HG03135 (cell line): ENCODE measurements at regions not wholly inside any gene's neighbourhood (a gene's known extent, or its start where the extent isn't known, plus 50 kb on each side); places are given as distances from the start of the nearest gene placed in this dataset.

Experiments
- ATAC-seq: cut with Tn5 transposase; IDR thresholded peaks from one replicate; pipeline ENCODE4 v1.9.1; 2021; ENCODE audit warnings: mild to moderate bottlenecking, moderate library complexity; ENCODE audit not compliant: unreplicated experiment

DNA sequence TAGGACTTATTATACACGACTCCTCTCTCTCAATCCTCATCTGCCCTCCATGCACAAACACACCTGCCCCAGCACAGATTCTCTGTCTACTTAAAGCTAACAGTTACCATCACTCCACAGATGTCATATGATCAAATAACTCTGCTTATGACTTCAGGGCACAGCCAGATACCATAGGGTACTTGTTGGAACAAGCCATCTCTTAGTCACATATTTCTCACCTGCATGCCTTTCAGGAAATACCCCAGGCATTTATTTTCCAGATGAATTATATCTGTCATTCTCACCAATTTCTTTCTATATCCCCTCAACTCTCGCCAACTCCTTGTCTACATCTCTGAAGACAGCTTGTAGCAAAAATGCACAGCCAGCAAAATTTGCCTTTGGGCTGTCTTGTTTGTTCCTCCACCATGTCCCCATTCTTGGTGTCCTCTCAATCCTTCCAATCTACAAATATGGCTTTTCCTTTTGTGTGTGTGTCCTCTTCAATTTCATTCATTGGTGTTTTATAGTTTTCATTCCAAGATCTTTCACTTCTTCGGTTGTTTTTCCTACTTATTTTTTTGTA, 353.9 kb upstream of the CAMK1G start:
- ATAC-seq: no peak

DNA sequence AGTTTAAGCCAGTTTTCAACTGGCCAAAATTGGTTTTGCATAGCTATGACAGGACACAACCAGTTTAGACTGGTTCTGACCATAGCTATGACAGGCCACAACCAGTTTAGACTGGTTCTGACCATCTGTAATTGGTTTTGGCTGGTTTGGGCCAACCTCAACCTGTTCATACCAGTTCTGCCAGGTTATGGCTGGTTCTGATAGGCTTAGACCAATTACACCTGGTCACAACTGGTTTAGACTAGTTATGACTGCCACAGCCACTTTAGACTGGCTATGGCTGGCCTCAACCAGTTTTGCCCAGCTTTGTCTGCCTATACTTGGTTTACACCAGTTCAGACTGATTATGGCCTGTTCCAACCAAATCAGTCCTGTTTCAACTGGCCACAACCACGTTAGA, 353.2 kb upstream of the CAMK1G start:
- no peak for ATAC-seq

DNA sequence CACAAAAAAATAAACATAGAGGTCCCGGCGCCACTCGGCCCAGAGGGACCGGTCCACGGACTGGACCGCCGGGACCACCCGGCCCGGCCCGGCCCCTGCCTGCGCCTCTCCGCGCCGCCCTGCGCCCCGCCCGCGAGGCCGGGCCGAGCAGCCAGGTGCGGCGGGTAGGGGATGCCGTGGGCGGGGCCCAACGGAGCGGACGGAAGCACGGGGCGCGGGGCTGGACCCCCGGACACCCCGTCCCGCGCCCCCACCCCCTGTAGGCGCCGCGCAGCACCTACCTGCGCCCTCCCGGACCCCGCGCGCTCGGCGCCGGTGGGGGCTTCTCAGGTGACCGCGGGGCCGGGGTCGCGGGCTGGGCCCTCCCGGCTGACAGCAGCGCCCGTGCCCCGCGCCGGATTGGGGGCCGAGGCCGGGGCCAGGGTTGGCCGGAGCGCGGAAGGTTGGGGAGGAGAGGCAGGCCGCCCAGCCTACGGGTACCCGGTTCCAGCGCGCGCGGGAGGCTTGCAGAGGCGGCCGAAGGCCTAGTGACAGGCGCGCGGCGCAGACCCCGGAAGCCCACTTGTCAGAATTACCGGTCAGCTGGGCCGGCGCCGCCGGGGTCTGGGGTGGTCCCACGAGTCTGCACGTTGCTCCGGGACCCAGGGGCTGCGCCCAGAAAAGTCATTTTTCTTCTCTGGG, 351.9 kb upstream of the CAMK1G start:
- no peak for ATAC-seq

DNA sequence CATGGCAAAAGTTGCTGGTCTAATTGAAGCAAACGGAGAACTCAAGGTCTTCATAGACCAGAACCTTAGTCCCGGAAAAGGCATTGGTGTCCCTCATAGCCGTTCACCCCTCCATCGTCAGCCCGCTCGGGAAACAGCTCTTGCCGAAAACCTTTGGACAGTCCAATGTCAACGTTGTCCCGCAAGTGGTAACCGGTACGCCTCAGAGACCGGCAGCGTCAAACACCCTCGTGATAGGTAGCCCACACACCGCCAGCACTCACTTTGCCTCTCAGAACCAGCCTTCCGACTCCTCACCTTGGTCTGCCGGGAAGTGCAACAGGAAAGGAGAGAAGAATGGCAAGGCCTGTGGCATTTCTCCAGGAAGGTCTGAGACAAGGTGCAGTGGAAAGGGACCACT, 351.3 kb upstream of the CAMK1G start:
- ATAC-seq: no peak

DNA sequence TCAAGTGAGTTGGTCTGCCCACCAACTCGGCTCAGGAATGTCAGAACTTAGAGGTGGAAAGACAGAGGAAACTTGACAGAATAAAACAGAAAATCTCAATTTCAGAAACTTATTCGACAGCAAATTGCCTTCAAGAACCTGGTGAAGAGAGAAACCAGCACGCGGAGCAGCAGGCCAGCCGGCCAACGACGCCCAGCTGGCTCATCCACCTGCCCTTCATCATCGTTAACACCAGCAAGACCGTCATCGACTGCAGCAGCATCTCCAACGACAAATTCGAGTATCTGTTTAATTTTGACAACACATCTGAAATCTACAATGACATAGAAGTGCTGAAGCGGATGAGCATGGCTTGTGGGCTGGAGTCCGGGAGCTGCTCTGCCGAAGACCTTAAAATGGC, 350.8 kb upstream of the CAMK1G start:
- no peak for ATAC-seq

DNA sequence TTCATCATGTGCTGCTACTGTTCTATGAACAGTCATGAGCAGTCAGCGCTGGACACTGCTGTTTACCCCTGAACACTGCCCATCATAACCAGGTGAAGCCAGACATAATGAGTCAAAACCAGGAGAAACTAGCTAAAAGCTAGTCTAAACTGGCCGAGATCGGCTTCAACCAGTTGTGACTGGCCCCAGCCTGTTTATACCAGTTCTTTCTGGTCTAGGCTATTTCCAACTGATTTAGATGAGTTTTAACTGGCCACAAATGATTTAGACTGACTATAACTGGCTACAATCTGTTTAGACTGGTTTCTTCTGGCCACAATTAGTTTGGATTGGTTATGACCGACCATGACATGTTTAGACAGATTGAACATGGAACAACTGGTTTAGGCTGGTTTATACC, 348.3 kb upstream of the CAMK1G start:
- ATAC-seq: no peak

DNA sequence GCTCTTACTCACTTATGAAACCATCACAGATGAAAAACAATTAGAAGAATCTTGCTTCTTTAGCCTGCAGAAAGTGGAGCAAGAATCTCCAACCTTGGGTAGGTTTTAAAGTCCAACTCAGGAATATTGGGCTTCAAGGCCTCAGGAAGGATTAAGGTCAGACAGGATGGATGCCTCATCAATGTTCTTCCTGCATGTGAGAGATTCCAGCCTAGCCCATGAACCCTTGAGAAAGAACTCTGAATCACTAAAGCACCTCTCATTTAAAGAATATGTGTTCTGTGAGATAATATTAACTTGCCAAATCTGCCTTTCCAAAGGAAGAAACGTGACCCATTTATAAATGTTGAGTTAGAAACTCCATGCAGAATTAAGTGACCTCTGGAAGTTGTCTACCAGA, 345.2 kb upstream of the CAMK1G start:
- no peak for ATAC-seq

DNA sequence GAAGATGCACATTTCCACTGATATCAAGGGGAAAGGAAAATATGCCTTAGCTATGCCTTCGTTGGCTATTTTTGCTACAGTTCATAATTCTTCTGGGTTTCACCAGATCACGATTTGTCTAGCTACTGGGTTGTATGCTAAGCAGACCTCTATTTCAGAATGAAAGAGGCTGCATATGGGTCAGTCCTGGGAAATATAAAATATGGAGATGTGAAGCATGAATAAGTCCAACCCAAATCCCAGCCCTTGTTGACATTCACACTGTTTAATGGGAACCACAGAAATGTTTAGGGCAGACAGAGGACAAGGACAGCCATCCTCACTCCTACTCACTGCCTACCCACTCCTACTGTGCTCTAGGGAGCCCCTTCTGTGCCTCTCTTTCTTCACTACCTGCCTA, 343.2 kb upstream of the CAMK1G start:
- no peak for ATAC-seq

DNA sequence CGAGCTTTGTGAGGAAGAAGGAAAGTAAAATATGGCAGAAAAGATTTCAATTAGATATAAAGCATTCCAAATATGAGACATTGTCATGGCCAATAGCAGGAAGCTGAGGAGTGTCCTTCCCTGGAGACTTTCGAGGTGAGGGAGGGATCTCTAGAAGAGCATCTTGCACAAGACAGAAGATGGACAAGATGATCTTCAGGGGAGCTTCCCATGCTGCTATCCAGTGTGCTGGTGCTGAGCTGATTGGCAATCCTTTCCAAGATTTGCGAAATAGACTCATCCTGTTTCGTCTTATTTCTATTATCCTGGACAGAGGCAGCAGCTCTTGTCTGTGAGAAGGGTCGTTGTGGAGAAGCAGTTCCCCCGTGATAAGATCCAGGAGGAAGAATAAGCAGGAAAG, 342.0 kb upstream of the CAMK1G start:
- no peak for ATAC-seq

DNA sequence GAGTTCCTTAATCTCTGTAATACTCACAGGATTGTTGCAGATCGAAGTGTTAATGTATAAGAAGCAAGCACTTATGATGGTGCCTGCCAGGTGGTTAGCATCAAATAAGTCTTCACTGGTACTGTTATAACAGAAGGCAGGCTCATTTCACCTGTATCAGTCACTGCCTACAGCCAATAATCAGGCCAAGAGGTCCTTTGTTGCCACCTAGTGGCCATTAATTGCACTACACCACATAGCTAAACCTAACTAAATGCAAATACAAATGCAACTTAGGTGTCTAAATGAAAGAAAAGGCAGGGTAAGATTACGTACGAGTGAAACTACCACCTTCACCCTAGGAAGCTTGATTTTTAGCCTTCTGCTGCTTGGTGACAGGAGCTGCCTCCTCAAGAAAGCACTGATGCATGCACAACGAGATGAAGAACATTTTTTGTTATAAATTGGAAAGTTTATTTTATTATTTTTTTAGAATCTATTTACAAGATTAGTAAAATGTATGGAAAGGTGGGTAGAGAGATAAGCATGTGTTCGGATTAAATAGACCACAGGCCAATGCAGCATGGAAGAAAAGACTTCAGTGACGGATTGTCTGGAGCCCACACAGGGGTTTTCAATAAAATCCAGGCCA, 334.8 kb upstream of the CAMK1G start:
- peak; percentile 81 for ATAC-seq

DNA sequence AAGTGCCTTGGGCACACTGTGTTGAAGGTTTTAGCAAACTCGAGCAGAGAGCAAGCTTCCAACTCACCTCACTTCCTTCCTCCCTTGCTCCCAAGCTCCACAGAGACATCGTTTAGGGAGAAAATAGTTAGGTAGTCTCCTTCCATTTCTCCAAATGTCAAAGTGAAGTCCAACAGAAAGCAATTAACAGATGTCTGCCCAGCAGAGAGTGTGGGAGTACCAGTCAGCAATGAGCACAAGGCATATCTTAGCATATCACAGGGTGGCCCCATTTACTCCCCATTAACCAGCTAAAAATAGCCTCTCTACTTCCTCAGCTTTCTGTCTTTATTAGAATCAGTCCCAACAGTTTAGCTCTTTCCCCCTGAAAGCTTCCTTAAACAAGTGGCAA, 334.2 kb upstream of the CAMK1G start:
- no peak for ATAC-seq

DNA sequence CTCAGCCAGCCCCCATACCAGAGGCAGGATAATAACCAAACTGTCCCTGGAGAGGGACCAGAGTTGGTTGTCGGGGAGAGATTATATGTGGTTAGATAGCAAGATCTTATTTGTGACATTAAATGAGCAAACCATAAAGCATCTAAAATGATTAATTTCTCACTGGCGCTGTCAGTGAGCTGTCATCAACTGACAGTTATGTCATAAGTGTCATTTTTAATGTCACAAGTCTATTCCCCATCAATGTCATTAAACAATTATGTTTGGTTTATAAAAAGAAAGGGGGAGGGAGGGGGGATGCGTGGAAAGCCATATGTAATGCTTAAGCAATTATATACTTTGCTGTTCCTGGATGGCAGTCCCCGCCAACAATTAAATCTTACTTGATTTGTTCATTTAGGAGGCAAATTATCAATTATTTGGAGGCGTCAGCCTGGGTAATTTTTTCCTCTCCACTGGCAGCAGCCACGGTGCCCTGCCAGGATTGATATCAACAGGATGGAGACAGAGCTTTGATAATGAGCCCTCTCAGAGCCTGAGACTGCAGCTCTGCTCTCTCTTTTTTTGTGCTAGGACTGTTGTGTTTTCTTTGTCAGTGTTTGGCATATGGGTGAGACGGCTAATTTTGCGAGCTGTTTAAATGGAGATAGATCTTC, 333.6 kb upstream of the CAMK1G start:
- no peak for ATAC-seq

DNA sequence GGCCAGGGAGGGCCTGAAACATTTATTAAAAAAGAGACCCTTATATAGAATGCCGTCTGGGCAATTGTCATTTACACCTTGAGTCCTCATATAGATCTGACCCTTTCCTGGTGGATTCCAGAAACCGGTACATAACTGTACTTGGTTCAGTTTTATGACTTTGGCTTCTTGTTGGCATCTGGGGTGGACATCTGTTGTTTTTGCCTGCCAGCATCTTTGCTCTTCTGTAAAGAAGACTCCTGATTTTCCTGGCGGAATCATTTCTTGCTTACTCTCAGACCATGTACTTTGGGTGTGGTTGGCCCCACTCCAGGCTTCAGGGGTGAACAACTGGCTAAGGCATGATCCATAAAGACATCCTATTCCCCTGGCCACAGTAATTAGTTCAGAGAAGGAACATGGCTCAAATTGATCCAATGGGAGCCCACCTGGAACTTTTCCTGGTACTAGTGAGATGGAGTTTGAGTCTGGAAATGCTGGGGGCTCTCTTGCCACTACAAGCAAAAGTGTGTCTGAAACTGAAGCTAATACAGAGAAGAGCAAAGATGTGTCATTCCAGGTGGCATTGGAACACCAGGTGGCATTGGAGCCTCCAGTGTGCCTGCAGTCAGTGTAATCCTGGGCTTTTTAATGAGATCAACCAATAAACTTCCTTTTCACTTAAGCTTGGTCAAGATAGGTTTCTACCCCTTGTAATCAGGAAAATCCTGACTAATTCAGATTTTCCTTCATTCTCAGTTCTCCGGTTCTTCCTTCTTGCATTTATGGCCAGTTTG, 332.5 kb upstream of the CAMK1G start:
- no peak for ATAC-seq

DNA sequence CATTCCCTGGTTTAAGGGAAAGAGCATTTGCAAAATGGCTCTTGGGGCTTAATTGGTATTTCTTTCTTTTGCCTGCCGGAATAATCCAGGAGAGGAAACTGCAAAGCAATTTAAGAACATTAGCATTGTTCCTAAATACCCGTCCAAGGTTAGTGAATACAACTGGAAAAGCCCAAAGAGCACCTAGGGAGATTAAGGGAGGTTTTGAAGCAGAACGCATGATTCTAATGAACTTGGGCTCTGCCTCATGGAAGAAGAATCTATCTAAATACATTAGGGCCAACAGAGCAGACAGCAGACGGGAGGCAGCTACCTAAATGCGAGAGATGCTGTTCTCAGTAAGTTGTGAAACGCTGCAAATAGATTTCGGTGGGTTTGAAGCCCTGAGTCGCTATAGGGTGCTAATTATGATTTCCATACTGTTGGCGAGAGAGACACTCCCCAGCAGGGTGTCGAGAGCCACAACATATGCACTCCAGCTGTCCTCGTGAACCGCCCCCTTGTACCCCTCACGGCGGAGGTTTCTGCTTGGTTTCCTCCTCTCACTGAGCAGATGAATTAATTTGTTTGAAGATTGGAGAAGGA, 326.7 kb upstream of the CAMK1G start:
- no peak for ATAC-seq

DNA sequence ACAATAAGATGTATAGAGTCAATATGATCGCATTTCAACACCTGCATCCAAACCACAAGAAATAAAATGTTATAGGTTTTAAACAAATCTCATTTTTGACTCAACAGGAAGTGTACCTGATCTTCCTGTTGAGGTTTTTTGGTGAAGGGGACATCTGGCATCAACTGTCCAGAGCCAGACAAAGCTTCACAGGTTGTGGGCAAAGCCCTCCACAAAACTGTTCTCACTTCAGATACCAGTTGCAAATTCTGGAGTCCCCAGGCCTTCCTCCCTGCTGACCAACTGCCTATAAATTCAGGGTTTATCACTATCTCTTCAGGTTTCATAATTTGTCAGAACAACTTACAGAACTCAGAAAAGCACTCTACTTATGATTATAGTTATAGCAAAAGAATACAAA, 326.1 kb upstream of the CAMK1G start:
- no peak for ATAC-seq

DNA sequence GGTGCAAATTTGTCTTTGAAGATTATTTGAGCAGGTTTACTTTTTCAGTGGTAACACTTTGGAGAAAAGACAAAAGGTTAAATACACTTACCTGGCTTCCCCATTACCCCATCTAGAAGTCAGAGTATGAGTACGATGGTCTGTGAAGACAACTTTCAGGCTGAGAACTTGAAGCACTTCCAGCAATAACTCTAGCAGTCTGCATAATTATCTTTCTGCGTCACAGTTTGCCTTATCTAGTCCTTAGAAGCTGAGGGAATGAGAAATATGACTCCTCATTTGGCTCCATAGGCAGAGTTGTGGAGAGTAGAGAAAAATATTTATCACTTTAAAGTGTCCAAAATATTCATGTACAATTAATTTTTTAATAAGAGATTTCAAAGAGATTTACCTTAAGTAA, 323.4 kb upstream of the CAMK1G start:
- ATAC-seq: no peak

DNA sequence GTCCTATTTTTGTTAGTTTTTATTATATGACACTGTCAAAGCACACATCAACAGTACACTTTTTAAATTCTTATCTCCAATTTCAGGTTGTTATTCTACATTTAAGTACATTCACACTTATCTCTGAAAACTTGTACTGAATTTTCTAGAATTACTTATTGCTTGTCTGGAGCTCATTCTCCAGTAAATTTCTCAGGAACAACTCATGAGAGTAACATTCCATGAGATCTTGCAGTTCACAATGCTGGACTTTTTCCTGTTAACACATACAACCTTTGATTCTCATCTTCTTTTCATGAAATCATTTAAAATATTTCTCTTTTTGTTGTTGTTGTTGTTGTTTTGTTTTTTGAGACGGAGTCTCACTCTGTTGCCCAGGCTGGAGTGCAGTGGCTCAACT, 320.9 kb upstream of the CAMK1G start:
- no peak for ATAC-seq

DNA sequence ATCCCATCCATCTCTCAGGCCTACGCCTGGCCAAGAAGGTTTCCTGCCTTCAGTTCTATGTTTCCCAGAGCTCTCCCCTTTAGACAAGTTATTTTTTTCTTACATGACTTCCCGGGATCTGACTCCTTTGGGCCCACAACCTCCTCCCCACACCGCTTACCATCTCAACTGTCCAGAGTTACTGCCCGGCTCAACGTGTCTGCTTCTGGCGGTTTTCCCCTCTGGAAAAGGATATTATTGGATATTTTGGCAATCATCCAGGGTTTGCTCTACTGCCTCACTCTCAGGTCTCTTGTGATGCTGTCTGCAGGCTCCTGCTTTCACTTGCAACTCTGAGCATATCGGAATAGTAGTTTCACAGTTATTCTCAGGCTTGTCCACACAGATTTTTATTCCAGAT, 318.2 kb upstream of the CAMK1G start:
- no peak for ATAC-seq

DNA sequence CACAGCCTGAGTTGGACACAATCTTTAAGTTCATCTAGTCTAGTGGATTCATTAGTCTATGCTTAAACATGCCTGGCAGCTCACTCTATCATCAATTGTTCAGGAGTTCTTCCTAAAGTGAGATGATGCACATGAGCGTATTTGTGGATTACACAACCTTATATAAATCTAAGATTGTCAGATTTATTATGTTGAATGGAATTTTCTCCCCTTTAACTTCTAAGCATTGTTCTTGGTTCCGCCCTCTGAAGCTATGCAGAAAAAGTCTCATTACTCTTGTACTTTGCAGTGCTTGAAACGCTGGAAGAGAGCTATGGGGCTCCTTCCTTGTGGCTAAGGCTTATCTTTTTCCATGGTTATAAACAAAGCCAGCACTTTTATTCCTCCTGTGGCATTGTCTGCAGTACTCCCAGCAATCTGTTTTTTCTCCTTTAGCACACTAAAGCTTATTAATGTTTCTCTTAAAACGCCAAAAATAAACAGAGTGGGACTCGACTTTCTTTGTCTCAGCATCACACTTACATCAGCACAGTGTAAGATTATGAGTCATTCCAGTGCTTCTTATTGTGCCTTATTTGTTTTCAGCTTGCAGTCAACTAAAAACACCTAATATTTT, 316.8 kb upstream of the CAMK1G start:
- ATAC-seq: no peak

DNA sequence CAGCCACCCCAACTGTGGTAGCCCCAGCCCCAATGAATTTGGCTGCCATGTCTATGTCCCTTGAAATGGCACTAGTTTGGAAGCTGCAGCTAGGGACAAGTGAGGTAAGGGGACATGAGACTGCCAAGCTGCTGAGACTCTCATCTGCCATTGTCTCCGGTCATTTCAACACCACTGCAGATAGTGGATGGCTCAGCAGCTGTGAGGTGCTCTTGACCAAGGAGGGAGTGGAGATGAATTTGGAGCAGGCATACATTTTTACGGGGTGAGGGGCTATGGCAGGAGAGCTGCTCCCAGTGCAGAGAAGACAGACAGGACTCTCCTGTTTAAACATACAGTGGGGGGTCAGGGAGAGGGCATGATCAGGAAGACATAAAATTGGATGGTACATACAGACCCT, 315.5 kb upstream of the CAMK1G start:
- ATAC-seq: no peak

DNA sequence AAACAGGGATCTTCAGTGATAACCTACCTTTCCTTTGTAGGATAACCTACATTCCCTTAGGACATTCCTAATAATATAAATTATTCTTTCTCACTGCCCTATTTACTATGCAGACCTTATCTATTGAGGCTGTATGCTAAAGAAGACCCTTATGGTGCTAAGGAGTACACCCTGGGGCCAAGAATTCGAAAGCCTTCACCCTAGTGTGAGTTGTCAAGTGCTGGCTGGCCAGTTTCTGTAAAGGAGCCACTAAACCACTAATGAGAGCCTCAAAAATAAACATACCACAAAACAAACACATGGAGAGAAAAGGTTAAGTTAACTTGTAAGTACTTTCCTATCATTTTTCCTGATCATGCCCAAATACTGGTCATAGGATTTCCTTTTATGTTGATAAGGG, 315.0 kb upstream of the CAMK1G start:
- no peak for ATAC-seq
